ENCODE measurements at regions not wholly inside any gene's neighbourhood (a gene's known extent, or its start where the extent isn't known, plus 50 kb on each side); places are given as distances from the start of the nearest gene placed in this dataset.

DNA sequence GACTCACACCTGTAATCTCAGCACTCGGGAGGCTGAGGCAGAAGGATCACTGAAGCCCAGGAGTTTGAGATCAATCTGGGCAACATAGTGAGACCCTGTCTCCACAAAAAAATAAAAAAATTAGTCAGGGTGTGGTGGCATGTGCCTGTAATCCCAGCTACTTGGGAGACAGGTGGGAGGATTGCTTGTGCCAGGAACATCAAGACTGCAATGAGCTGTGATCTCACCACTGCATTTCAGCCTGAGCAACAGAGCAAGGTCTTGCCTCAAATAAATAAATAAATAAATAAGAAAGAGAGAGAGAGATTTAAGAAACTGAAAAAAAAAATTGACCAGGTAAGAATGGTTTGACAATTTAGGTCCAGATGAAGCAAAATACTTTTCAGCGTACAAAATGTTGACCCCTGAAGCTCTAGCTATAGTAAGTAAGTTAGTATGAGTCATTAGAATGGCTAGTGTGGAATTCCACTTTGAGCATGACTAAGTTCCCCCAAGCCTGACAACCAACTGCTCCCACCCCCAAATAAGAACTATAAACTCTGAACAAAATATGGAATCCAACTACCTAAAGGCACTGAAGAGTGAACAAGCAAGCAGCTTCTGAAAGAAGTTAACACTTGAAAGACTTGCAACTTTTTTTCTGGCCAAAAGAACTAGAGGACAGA is 217.8 kb upstream of the TLE4 start:
- TF ChIP-seq, protein P1, sequence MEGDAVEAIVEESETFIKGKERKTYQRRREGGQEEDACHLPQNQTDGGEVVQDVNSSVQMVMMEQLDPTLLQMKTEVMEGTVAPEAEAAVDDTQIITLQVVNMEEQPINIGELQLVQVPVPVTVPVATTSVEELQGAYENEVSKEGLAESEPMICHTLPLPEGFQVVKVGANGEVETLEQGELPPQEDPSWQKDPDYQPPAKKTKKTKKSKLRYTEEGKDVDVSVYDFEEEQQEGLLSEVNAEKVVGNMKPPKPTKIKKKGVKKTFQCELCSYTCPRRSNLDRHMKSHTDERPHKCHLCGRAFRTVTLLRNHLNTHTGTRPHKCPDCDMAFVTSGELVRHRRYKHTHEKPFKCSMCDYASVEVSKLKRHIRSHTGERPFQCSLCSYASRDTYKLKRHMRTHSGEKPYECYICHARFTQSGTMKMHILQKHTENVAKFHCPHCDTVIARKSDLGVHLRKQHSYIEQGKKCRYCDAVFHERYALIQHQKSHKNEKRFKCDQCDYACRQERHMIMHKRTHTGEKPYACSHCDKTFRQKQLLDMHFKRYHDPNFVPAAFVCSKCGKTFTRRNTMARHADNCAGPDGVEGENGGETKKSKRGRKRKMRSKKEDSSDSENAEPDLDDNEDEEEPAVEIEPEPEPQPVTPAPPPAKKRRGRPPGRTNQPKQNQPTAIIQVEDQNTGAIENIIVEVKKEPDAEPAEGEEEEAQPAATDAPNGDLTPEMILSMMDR (conservative IDR thresholded peaks at IDR 0.05; ENCODE audit: low read depth, low read length) = no peak
- TF ChIP-seq EZH2 (IDR thresholded peaks at IDR 0.05; ENCODE audit: borderline replicate concordance, low read depth, low read length, poor library complexity, severe bottlenecking) = no peak

Measured in A673 (cell line).